GM23338 (cell line): ENCODE measurements at regions not wholly inside any gene's neighbourhood (a gene's known extent, or its start where the extent isn't known, plus 50 kb on each side); places are given as distances from the start of the nearest gene placed in this dataset.

Experiments used
- ATAC-seq: fragments of 200-7000 bp; cut with Tn5 transposase; 3 replicates; pipeline ENCODE4 v1.9.1; 2020
- DNase-seq: peaks from one replicate; pipeline ENCODE4 v3.0.0-alpha.2; 2015; ENCODE audit warnings: low spot score
- H2AFZ ChIP-seq: fragments of 200-600 bp; sonication (generic); 2 replicates; pipeline ENCODE4 v1.8.0; 2016; ENCODE audit warnings: antibody characterized with exemption, mild to moderate bottlenecking, moderate library complexity
- H3F3A ChIP-seq: fragments of 200-600 bp; sonication (generic); replicated peaks from 2 replicates; pipeline ENCODE4 v1.8.0; 2017; ENCODE audit warnings: antibody characterized with exemption, mixed run types, low read depth
- H3K27ac ChIP-seq: fragments of 200-600 bp; sonication (generic); 2 replicates; pipeline ENCODE4 v1.6.1; 2016; ENCODE audit warnings: low read depth
- H3K27me3 ChIP-seq: fragments of 200-600 bp; sonication (generic); 2 replicates; pipeline ENCODE4 v1.8.0; 2016; ENCODE audit warnings: mild to moderate bottlenecking, mixed run types, moderate library complexity; ENCODE audit not compliant: insufficient read depth
- H3K36me3 ChIP-seq: fragments of 200-600 bp; sonication (generic); 2 replicates; pipeline ENCODE4 v1.8.0; 2016; ENCODE audit warnings: mild to moderate bottlenecking; ENCODE audit not compliant: insufficient read depth
- H3K4me1 ChIP-seq: fragments of 200-600 bp; sonication (generic); 2 replicates; pipeline ENCODE4 v1.8.0; 2016; ENCODE audit warnings: mild to moderate bottlenecking, moderate library complexity; ENCODE audit not compliant: insufficient read depth
- H3K4me2 ChIP-seq: fragments of 200-600 bp; sonication (generic); 2 replicates; pipeline ENCODE4 v1.7.1; 2017; ENCODE audit warnings: mixed run types
- H3K4me3 ChIP-seq: fragments of 200-600 bp; sonication (generic); 2 replicates; pipeline ENCODE4 v1.6.1; 2016; ENCODE audit warnings: mixed run types
- H3K79me2 ChIP-seq: fragments of 200-600 bp; sonication (generic); replicated peaks from 2 replicates; pipeline ENCODE4 v1.8.0; 2017; ENCODE audit warnings: mild to moderate bottlenecking; ENCODE audit not compliant: insufficient read depth
- H3K9me2 ChIP-seq: fragments of 200-600 bp; sonication (generic); 2 replicates; pipeline ENCODE4 v1.8.0; 2017; ENCODE audit not compliant: insufficient read depth
- H4K20me1 ChIP-seq: fragments of 200-600 bp; sonication (generic); replicated peaks from 2 replicates; pipeline ENCODE4 v1.8.0; 2017; ENCODE audit warnings: mild to moderate bottlenecking; ENCODE audit not compliant: insufficient read depth
- H3K27ac Mint-ChIP-seq: 2 replicates; pipeline ENCODE4 v1.8.0; 2020; ENCODE audit warnings: inconsistent platforms, mild to moderate bottlenecking, moderate library complexity, mixed read lengths
- H3K27me3 Mint-ChIP-seq: 3 replicates; pipeline ENCODE4 v1.8.0; 2022; ENCODE audit warnings: low read depth, mild to moderate bottlenecking, moderate library complexity, mixed read lengths, inconsistent platforms; ENCODE audit not compliant: insufficient read depth, poor library complexity
- H3K36me3 Mint-ChIP-seq: 3 replicates; pipeline ENCODE4 v1.8.0; 2021; ENCODE audit warnings: low read depth, mild to moderate bottlenecking, inconsistent platforms, moderate library complexity, mixed read lengths
- H3K4me1 Mint-ChIP-seq: 3 replicates; pipeline ENCODE4 v1.8.0; 2020; ENCODE audit warnings: mild to moderate bottlenecking, inconsistent platforms, mixed read lengths
- H3K4me3 Mint-ChIP-seq: 3 replicates; pipeline ENCODE4 v1.8.0; 2021; ENCODE audit warnings: moderate library complexity, mild to moderate bottlenecking, inconsistent platforms, mixed read lengths
- H3K9me3 Mint-ChIP-seq: 3 replicates; pipeline ENCODE4 v1.8.0; 2020; ENCODE audit warnings: moderate library complexity, mild to moderate bottlenecking, inconsistent platforms, mixed read lengths
- CREB1 ChIP-seq: fragments of 250-450 bp; sonication (Bioruptor Pico); IDR thresholded peaks from 2 replicates; pipeline ENCODE4 v1.5.0; 2020; ENCODE audit warnings: low read depth, mild to moderate bottlenecking, moderate library complexity
- EZH2 ChIP-seq: fragments of 200-600 bp; sonication (generic); IDR thresholded peaks from one replicate; pipeline ENCODE4 v1.8.0; 2017; ENCODE audit warnings: antibody characterized with exemption, mild to moderate bottlenecking, low read depth; ENCODE audit not compliant: unreplicated experiment
- JUNB ChIP-seq: IDR thresholded peaks from one replicate; pipeline ENCODE4 v1.6.1; 2016; ENCODE audit warnings: antibody characterized with exemption; ENCODE audit not compliant: unreplicated experiment
- NANOG ChIP-seq: IDR thresholded peaks from 2 replicates; pipeline ENCODE4 v1.6.1; 2016; ENCODE audit warnings: antibody characterized with exemption, borderline replicate concordance
- POLR2AphosphoS5 ChIP-seq: IDR thresholded peaks from 2 replicates; pipeline ENCODE4 v1.6.1; 2016; ENCODE audit warnings: antibody characterized with exemption, low read depth
- REST ChIP-seq: IDR thresholded peaks from one replicate; pipeline ENCODE4 v1.6.1; 2018; ENCODE audit warnings: antibody characterized with exemption; ENCODE audit not compliant: unreplicated experiment
- STAT1 ChIP-seq: IDR thresholded peaks from one replicate; pipeline ENCODE4 v1.6.1; 2016; ENCODE audit warnings: antibody characterized with exemption; ENCODE audit not compliant: unreplicated experiment
- ZNF114 ChIP-seq: fragments of 250-450 bp; sonication (Bioruptor Pico); IDR thresholded peaks from 2 replicates; pipeline ENCODE4 v1.5.0; 2020; ENCODE audit warnings: mild to moderate bottlenecking, moderate library complexity
- TF ChIP-seq, protein P1 (sequence below): fragments of 250-450 bp; sonication (Bioruptor Pico); IDR thresholded peaks from 2 replicates; pipeline ENCODE4 v1.5.0; 2020; ENCODE audit warnings: mild to moderate bottlenecking, moderate library complexity
- TF ChIP-seq, protein P2 (sequence below), 2 experiments: fragments of 200-600 bp in 1 of 2; sonication (generic) in 1 of 2; conservative IDR thresholded peaks; 2 replicates each; pipeline versions ENCODE4 v1.5.1 to v1.6.1; 2016 to 2017; ENCODE audit warnings: antibody characterized with exemption in 2 of 2, low read depth in 2 of 2, mild to moderate bottlenecking in 2 of 2, moderate library complexity in 1 of 2

DNA sequence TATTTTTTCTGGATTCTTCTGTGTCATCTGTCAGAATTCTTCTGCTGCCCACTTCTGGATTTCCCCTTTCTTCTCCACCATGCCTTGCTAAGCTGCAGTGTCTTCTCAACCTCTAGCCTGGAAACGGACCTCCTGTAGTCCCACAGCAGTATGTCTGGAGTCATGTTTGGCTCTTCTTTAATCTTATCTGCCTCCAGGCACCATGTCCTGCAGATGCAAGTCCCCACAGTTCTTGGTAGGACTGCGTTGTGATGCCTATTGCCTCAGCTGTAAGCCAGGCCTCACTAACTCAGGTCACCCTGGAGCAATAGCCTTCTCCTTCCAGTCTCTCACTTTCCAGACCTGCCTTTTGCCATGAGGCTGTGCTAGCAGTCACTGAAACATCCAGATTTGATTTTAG is 268.3 kb downstream of the POM121L12 start (continued):
- TF ChIP-seq, protein P1, sequence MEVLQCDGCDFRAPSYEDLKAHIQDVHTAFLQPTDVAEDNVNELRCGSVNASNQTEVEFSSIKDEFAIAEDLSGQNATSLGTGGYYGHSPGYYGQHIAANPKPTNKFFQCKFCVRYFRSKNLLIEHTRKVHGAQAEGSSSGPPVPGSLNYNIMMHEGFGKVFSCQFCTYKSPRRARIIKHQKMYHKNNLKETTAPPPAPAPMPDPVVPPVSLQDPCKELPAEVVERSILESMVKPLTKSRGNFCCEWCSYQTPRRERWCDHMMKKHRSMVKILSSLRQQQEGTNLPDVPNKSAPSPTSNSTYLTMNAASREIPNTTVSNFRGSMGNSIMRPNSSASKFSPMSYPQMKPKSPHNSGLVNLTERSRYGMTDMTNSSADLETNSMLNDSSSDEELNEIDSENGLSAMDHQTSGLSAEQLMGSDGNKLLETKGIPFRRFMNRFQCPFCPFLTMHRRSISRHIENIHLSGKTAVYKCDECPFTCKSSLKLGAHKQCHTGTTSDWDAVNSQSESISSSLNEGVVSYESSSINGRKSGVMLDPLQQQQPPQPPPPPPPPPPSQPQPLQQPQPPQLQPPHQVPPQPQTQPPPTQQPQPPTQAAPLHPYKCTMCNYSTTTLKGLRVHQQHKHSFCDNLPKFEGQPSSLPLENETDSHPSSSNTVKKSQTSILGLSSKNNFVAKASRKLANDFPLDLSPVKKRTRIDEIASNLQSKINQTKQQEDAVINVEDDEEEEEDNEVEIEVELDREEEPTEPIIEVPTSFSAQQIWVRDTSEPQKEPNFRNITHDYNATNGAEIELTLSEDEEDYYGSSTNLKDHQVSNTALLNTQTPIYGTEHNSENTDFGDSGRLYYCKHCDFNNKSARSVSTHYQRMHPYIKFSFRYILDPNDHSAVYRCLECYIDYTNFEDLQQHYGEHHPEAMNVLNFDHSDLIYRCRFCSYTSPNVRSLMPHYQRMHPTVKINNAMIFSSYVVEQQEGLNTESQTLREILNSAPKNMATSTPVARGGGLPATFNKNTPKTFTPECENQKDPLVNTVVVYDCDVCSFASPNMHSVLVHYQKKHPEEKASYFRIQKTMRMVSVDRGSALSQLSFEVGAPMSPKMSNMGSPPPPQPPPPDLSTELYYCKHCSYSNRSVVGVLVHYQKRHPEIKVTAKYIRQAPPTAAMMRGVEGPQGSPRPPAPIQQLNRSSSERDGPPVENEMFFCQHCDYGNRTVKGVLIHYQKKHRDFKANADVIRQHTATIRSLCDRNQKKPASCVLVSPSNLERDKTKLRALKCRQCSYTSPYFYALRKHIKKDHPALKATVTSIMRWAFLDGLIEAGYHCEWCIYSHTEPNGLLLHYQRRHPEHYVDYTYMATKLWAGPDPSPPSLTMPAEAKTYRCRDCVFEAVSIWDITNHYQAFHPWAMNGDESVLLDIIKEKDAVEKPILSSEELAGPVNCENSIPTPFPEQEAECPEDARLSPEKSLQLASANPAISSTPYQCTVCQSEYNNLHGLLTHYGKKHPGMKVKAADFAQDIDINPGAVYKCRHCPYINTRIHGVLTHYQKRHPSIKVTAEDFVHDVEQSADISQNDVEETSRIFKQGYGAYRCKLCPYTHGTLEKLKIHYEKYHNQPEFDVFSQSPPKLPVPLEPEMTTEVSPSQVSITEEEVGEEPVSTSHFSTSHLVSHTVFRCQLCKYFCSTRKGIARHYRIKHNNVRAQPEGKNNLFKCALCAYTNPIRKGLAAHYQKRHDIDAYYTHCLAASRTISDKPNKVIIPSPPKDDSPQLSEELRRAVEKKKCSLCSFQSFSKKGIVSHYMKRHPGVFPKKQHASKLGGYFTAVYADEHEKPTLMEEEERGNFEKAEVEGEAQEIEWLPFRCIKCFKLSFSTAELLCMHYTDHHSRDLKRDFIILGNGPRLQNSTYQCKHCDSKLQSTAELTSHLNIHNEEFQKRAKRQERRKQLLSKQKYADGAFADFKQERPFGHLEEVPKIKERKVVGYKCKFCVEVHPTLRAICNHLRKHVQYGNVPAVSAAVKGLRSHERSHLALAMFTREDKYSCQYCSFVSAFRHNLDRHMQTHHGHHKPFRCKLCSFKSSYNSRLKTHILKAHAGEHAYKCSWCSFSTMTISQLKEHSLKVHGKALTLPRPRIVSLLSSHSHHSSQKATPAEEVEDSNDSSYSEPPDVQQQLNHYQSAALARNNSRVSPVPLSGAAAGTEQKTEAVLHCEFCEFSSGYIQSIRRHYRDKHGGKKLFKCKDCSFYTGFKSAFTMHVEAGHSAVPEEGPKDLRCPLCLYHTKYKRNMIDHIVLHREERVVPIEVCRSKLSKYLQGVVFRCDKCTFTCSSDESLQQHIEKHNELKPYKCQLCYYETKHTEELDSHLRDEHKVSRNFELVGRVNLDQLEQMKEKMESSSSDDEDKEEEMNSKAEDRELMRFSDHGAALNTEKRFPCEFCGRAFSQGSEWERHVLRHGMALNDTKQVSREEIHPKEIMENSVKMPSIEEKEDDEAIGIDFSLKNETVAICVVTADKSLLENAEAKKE (CRISPR knock-in tag) = no peak
- TF ChIP-seq STAT1 (no peak), CREB1 (CRISPR knock-in tag) (no peak), REST (no peak), NANOG (no peak)

DNA sequence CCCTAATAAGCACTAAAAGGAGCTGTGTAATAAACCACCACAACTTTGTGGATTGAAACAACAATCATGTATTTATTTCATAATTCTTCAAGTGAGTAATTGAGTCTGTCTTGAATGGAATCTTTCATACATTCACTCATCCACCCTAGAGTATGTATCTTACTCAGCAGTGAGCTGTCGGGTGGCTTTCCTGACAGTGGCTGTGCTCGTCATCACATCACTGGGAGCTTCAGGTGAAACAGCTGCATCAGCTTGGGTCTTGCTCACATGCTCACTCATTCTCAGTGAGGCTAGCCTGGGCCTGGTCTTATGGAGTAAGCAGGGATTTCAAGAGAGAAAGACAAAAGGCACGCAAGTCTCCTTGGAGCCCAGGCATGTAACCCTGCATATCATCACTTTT is 271.4 kb downstream of the POM121L12 start:
- Histone ChIP-seq H2AFZ (0 out of 2 replicates have a peak overlapping the region, but pooled peaks have one; percentile 39), H3K4me3 (no peak overlapping the region), H3K27me3 (no peaks in the 10 kb centered on the region), H3K36me3 (no peaks in the 10 kb centered on the region), H3K4me2 (no peak overlapping the region), H3K9me2 (peaks cover 27% of the 10 kb centered on the region), H3F3A (no peaks in the 10 kb centered on the region), H3K27ac (no peak overlapping the region), H3K79me2 (no peaks in the 10 kb centered on the region), H3K4me1 (no peaks in the 10 kb centered on the region), H4K20me1 (no peaks in the 10 kb centered on the region)
- H3K4me3 Mint-ChIP-seq = no peak overlapping the region
- no peak overlapping the region for H3K27ac Mint-ChIP-seq
- DNase-seq (no peak), ATAC-seq (no peak)
- H3K4me1 Mint-ChIP-seq = peaks cover 9% of the 10 kb centered on the region
- no peaks in the 10 kb centered on the region for H3K27me3 Mint-ChIP-seq
- H3K9me3 Mint-ChIP-seq = no peaks in the 10 kb centered on the region; the same call in 2 of the 3 replicates
- H3K36me3 Mint-ChIP-seq = no peaks in the 10 kb centered on the region
- TF ChIP-seq NANOG = no peak
- TF ChIP-seq ZNF114 = no peak
- no peak for TF ChIP-seq JUNB
- no peak for TF ChIP-seq EZH2
- no peak for TF ChIP-seq REST
- no peak for TF ChIP-seq POLR2AphosphoS5
- TF ChIP-seq, protein P2, sequence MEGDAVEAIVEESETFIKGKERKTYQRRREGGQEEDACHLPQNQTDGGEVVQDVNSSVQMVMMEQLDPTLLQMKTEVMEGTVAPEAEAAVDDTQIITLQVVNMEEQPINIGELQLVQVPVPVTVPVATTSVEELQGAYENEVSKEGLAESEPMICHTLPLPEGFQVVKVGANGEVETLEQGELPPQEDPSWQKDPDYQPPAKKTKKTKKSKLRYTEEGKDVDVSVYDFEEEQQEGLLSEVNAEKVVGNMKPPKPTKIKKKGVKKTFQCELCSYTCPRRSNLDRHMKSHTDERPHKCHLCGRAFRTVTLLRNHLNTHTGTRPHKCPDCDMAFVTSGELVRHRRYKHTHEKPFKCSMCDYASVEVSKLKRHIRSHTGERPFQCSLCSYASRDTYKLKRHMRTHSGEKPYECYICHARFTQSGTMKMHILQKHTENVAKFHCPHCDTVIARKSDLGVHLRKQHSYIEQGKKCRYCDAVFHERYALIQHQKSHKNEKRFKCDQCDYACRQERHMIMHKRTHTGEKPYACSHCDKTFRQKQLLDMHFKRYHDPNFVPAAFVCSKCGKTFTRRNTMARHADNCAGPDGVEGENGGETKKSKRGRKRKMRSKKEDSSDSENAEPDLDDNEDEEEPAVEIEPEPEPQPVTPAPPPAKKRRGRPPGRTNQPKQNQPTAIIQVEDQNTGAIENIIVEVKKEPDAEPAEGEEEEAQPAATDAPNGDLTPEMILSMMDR (conservative IDR thresholded peaks at IDR 0.05; ENCODE audit: low read depth in 2 of 2) = no peak
